CD4-positive, CD25-positive, alpha-beta regulatory T cell (primary cell): ENCODE measurements at regions not wholly inside any gene's neighbourhood (a gene's known extent, or its start where the extent isn't known, plus 50 kb on each side); places are given as distances from the start of the nearest gene placed in this dataset.

Experiments
- ATAC-seq, 2 donors: fragments of 150-1000 bp; cut with Tn5 transposase; one replicate each; pipeline ENCODE4 v1.10.0; 2021; ENCODE audit warnings: low read depth in 2 of 2, moderate number of reproducible peaks in 2 of 2, moderate library complexity in 1 of 2
- DNase-seq, 3 donors: peaks; one replicate each; pipeline versions ENCODE4 v3.0.0 to v3.0.0-alpha.2; 2012 to 2022; ENCODE audit warnings: mixed read lengths in 1 of 3
- H3K27ac ChIP-seq: one replicate; pipeline ENCODE4 v1.7.0; 2013; ENCODE audit warnings: mild to moderate bottlenecking, low read length; ENCODE audit not compliant: insufficient read depth, poor library complexity, severe bottlenecking
- H3K27me3 ChIP-seq: one replicate; pipeline ENCODE4 v1.7.0; 2013; ENCODE audit warnings: low read length; ENCODE audit not compliant: control insufficient read depth, insufficient read depth
- H3K36me3 ChIP-seq: one replicate; pipeline ENCODE4 v1.7.0; 2013; ENCODE audit warnings: mild to moderate bottlenecking, low read length, moderate library complexity; ENCODE audit not compliant: control insufficient read depth, insufficient read depth
- H3K4me1 ChIP-seq: 2 replicates; pipeline ENCODE4 v1.7.0; 2013; ENCODE audit warnings: mild to moderate bottlenecking, low read length; ENCODE audit not compliant: insufficient read depth, control insufficient read depth, poor library complexity, severe bottlenecking
- H3K4me3 ChIP-seq: one replicate; pipeline ENCODE4 v1.7.0; 2013; ENCODE audit warnings: low read depth, mild to moderate bottlenecking, low read length, moderate library complexity
- H3K9me3 ChIP-seq, 2 experiments: 1 replicate in 1 of 2; 2 replicates in 1 of 2; pipeline ENCODE4 v1.7.0; 2013; ENCODE audit warnings: low read length in 2 of 2, mild to moderate bottlenecking in 1 of 2, moderate library complexity in 1 of 2; ENCODE audit not compliant: control insufficient read depth in 2 of 2
- H3K27ac Mint-ChIP-seq, 3 donors: one replicate each; pipeline ENCODE4 v1.8.0; 2020 to 2022; ENCODE audit warnings: mild to moderate bottlenecking in 3 of 3, mixed read lengths in 3 of 3, moderate library complexity in 2 of 3
- H3K27me3 Mint-ChIP-seq: one replicate; pipeline ENCODE4 v1.8.0; 2022; ENCODE audit warnings: mild to moderate bottlenecking, mixed read lengths
- H3K36me3 Mint-ChIP-seq: one replicate; pipeline ENCODE4 v1.8.0; 2020; ENCODE audit warnings: mixed read lengths
- H3K4me1 Mint-ChIP-seq, 4 donors: one replicate each; pipeline ENCODE4 v1.8.0; 2020 to 2022; ENCODE audit warnings: mixed read lengths in 4 of 4, mild to moderate bottlenecking in 1 of 4
- H3K4me3 Mint-ChIP-seq, 4 donors: one replicate each; pipeline ENCODE4 v1.8.0; 2020 to 2022; ENCODE audit warnings: mild to moderate bottlenecking in 4 of 4, mixed read lengths in 4 of 4, moderate library complexity in 3 of 4
- H3K9me3 Mint-ChIP-seq, 7 donors: one replicate each; pipeline ENCODE4 v1.8.0; 2020 to 2022; ENCODE audit warnings: mixed read lengths in 7 of 7, mild to moderate bottlenecking in 3 of 7, moderate library complexity in 2 of 7

DNA sequence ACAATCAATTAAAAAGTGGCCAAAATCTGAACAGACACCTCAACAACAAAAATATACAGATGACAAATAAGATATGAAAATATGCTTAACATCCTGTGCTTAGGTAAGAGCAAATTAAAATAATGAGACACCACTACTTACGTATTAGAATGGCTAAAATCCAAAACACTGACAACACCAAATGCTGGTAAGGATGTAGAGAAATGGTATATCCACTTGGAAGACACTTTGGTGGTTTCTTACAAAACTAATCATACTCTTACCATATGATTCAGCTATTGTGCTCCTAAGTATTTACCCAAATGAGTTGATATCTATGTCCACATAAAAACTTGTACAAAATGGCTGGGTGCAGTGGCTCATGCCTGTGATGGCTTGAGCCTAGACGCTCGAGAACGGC lies 51.7 kb upstream of the ZNF599 start:
- Mint-ChIP-seq H3K27me3 (no peaks in the 10 kb centered on the region), H3K4me3 (no peak overlapping the region), H3K27ac (no peak overlapping the region), H3K36me3 (peaks cover 24% of the 10 kb centered on the region), H3K4me1 (peaks cover 0 to 3% (median 0%) of the 10 kb centered on the region in 4 donors), H3K9me3 (peaks cover 0 to 8% (median 2%) of the 10 kb centered on the region in 7 donors)
- Histone ChIP-seq H3K36me3 (peaks cover 7% of the 10 kb centered on the region), H3K27ac (no peak overlapping the region), H3K4me3 (no peak overlapping the region), H3K9me3 (no peaks in the 10 kb centered on the region), H3K27me3 (no peaks in the 10 kb centered on the region), H3K4me1 (no peaks in the 10 kb centered on the region)
- DNase-seq (no peak), ATAC-seq (no peak)
